ENCODE measurements at regions not wholly inside any gene's neighbourhood (a gene's known extent, or its start where the extent isn't known, plus 50 kb on each side); places are given as distances from the start of the nearest gene placed in this dataset.

GRCh38 chr10:31101123-31101522 lies 69.5 kb upstream of the ZNF438 start:
- no peak overlapping the region for H2AFZ ChIP-seq (ENCODE audit: low read length)

GRCh38 chr10:31102421-31102820 lies 70.8 kb upstream of the ZNF438 start:
- Histone ChIP-seq H3K36me3 (replicated peaks in 1 of 2; ENCODE audit: control insufficient read depth in 1 of 2, insufficient read depth in 2 of 2, low read length in 2 of 2) (no peaks in the 10 kb centered on the region), H3K79me2 (ENCODE audit: insufficient read depth, low read length) (no peaks in the 10 kb centered on the region), H3K9ac (ENCODE audit: insufficient read depth, low read depth, low read length) (no peak overlapping the region), H3K9me3 (ENCODE audit: low read length) (no peaks in the 10 kb centered on the region), H3K4me3 (replicated peaks in 1 of 3; ENCODE audit: insufficient read depth in 1 of 3, low read depth in 2 of 3, low read length in 3 of 3) (no peak overlapping the region), H4K20me1 (ENCODE audit: insufficient read depth, low read length) (no peaks in the 10 kb centered on the region), H3K27ac (ENCODE audit: extremely low read length, insufficient read depth, low read length) (no peak overlapping the region), H3K4me2 (ENCODE audit: low read depth, low read length) (no peak overlapping the region), H3K27me3 (ENCODE audit: control insufficient read depth in 1 of 2, insufficient read depth in 2 of 2, low read length in 2 of 2) (peaks cover 0 to 15% of the 10 kb centered on the region in 2 experiments), H2AFZ (ENCODE audit: low read length) (no peak overlapping the region), H3K4me1 (ENCODE audit: insufficient read depth, low read length) (no peaks in the 10 kb centered on the region)
- DNase-seq (ENCODE audit: low spot score): no peak
- ATAC-seq: no peak
- WGBS (ENCODE audit: low lambda C conversion rate): 0% methylated on average over 2 of the region's 2 CpGs
- POLR2A ChIA-PET: no interaction called here
- in situ Hi-C loops (cut with HindIII; ENCODE audit: extremely low pct_ligation_motif_present, low pct_unique_long_range_greater_than_20kb): no loop called here
- no TSS peak for BruUV-seq (replicated peaks)
- no peak for FAIRE-seq
- intact Hi-C loops (cut with micrococcal nuclease; ENCODE audit: unreplicated experiment): no loop called here
- CTCF ChIA-PET (ENCODE audit: low intra/inter-chr PET ratio, low total read pairs): no interaction called here
- no peak for TF ChIP-seq ZNF746 (CRISPR knock-in tag; IDR thresholded peaks at IDR 0.05)
- no peak for TF ChIP-seq MIER3 (CRISPR knock-in tag; IDR thresholded peaks at IDR 0.05; ENCODE audit: borderline replicate concordance)
- no peak for TF ChIP-seq POLR2AphosphoS5 (IDR thresholded peaks at IDR 0.05; ENCODE audit: low read depth, low read length)
- no peak for TF ChIP-seq STAG1 (CRISPR knock-in tag; IDR thresholded peaks at IDR 0.05)
- no peak for TF ChIP-seq KAT2B (IDR thresholded peaks at IDR 0.05; ENCODE audit: borderline replicate concordance, low read depth, low read length)
- no peak for TF ChIP-seq TGIF2 (CRISPR knock-in tag; IDR thresholded peaks at IDR 0.05)
- TF ChIP-seq KLF11 (CRISPR knock-in tag; IDR thresholded peaks at IDR 0.05): no peak
- no peak for TF ChIP-seq HNF1A (IDR thresholded peaks at IDR 0.05; ENCODE audit: low read depth)
- no peak for TF ChIP-seq HNF1A (CRISPR knock-in tag; IDR thresholded peaks at IDR 0.05; ENCODE audit: borderline replicate concordance)
- TF ChIP-seq HMG20B (CRISPR knock-in tag; conservative IDR thresholded peaks at IDR 0.05): no peak
- no peak for TF ChIP-seq PHF21A (CRISPR knock-in tag; IDR thresholded peaks at IDR 0.05)
- no peak for TF ChIP-seq JDP2 (CRISPR knock-in tag; IDR thresholded peaks at IDR 0.05; ENCODE audit: borderline replicate concordance)
- no peak for TF ChIP-seq ZFP36L2 (CRISPR knock-in tag; IDR thresholded peaks at IDR 0.05)
- no peak for TF ChIP-seq POGZ (CRISPR knock-in tag; IDR thresholded peaks at IDR 0.05)

More at GRCh38 chr10:31101123-31101522, 69.5 kb upstream of the ZNF438 start:
- intact Hi-C loops (cut with micrococcal nuclease; ENCODE audit: unreplicated experiment): no loop called here
- Histone ChIP-seq H3K9me3 (ENCODE audit: low read length) (no peaks in the 10 kb centered on the region), H3K4me1 (ENCODE audit: insufficient read depth, low read length) (no peaks in the 10 kb centered on the region), H4K20me1 (ENCODE audit: insufficient read depth, low read length) (no peaks in the 10 kb centered on the region), H3K79me2 (ENCODE audit: insufficient read depth, low read length) (no peaks in the 10 kb centered on the region), H3K4me2 (ENCODE audit: low read depth, low read length) (no peak overlapping the region), H3K36me3 (replicated peaks in 1 of 2; ENCODE audit: control insufficient read depth in 1 of 2, insufficient read depth in 2 of 2, low read length in 2 of 2) (no peaks in the 10 kb centered on the region), H3K4me3 (replicated peaks in 1 of 3; ENCODE audit: insufficient read depth in 1 of 3, low read depth in 2 of 3, low read length in 3 of 3) (no peak overlapping the region), H3K9ac (ENCODE audit: insufficient read depth, low read depth, low read length) (no peak overlapping the region), H3K27ac (ENCODE audit: extremely low read length, insufficient read depth, low read length) (no peak overlapping the region), H3K27me3 (ENCODE audit: control insufficient read depth in 1 of 2, insufficient read depth in 2 of 2, low read length in 2 of 2) (peaks cover 0 to 15% of the 10 kb centered on the region in 2 experiments)
- in situ Hi-C loops (cut with HindIII; ENCODE audit: extremely low pct_ligation_motif_present, low pct_unique_long_range_greater_than_20kb): no loop called here
- ChIA-PET POLR2A (no interaction called here), CTCF (ENCODE audit: low intra/inter-chr PET ratio, low total read pairs) (no interaction called here)
- no peak for ATAC-seq
- no TSS peak for BruUV-seq (replicated peaks)
- no peak for DNase-seq (ENCODE audit: low spot score)
- TF ChIP-seq CBX2 (IDR thresholded peaks at IDR 0.05; ENCODE audit: low read depth, low read length) (no peak), CBX2 (CRISPR knock-in tag; IDR thresholded peaks at IDR 0.05; ENCODE audit: low read depth) (no peak), KLF6 (CRISPR knock-in tag; IDR thresholded peaks at IDR 0.05) (no peak), ZNF607 (CRISPR knock-in tag; IDR thresholded peaks at IDR 0.05; ENCODE audit: borderline replicate concordance) (no peak), MIER3 (CRISPR knock-in tag; IDR thresholded peaks at IDR 0.05; ENCODE audit: borderline replicate concordance) (no peak), ZBTB1 (CRISPR knock-in tag; IDR thresholded peaks at IDR 0.05; ENCODE audit: borderline replicate concordance) (no peak)
- FAIRE-seq: no peak
- WGBS (ENCODE audit: low lambda C conversion rate): 13% methylated on average over 3 of the region's 4 CpGs
